NCI-H748 treated with DMSO at 0.1 percent for 48 hours (cell line): ENCODE measurements at regions not wholly inside any gene's neighbourhood (a gene's known extent, or its start where the extent isn't known, plus 50 kb on each side); places are given as distances from the start of the nearest gene placed in this dataset.

Experiments
- DNase-seq: peaks from one replicate; lab custom pipeline; 2025; lab: John Stamatoyannopoulos, UW

GRCh38 chr5:165196961-165197360, 1691.5 kb downstream of the MAT2B start:
- no peak for DNase-seq

GRCh38 chr5:165201369-165201768, 1696.0 kb downstream of the MAT2B start:
- DNase-seq, result no peak

- DNase-seq, result no peak
Measured at GRCh38 chr5:165201771-165202518, 1696.5 kb downstream of the MAT2B start.

- DNase-seq, result no peak
Measured at GRCh38 chr5:165202519-165202910, 1697.1 kb downstream of the MAT2B start.

GRCh38 chr5:165209101-165209727, 1703.8 kb downstream of the MAT2B start:
- peak; percentile 6 for DNase-seq

- DNase-seq, result no peak
Measured at GRCh38 chr5:165224366-165225045, 1719.1 kb downstream of the MAT2B start.

GRCh38 chr5:165227515-165227914, 1722.1 kb downstream of the MAT2B start:
- no peak for DNase-seq

GRCh38 chr5:165228184-165228583, 1722.8 kb downstream of the MAT2B start:
- no peak for DNase-seq

GRCh38 chr5:165231821-165232508, 1726.5 kb downstream of the MAT2B start:
- DNase-seq, result no peak

GRCh38 chr5:165232509-165233028, 1727.2 kb downstream of the MAT2B start:
- DNase-seq, result no peak

GRCh38 chr5:165241811-165242210, 1736.4 kb downstream of the MAT2B start:
- no peak for DNase-seq

GRCh38 chr5:165242646-165243045, 1737.2 kb downstream of the MAT2B start:
- no peak for DNase-seq

GRCh38 chr5:165244407-165244806, 1739.0 kb downstream of the MAT2B start:
- DNase-seq, result no peak

GRCh38 chr5:165258197-165258771, 1752.9 kb downstream of the MAT2B start:
- DNase-seq, result no peak

- no peak for DNase-seq
Measured at GRCh38 chr5:165260426-165260825, 1755.0 kb downstream of the MAT2B start.

- DNase-seq, result no peak
Measured at GRCh38 chr5:165263536-165263935, 1758.1 kb downstream of the MAT2B start.

GRCh38 chr5:165266939-165267338, 1761.5 kb downstream of the MAT2B start:
- no peak for DNase-seq

GRCh38 chr5:165272436-165272835, 1767.0 kb downstream of the MAT2B start:
- no peak for DNase-seq

- no peak for DNase-seq
Measured at GRCh38 chr5:165277661-165278060, 1772.2 kb downstream of the MAT2B start.

- no peak for DNase-seq
Measured at GRCh38 chr5:165282491-165282890, 1777.1 kb downstream of the MAT2B start.

- DNase-seq, result no peak
Measured at GRCh38 chr5:165286692-165287091, 1781.3 kb downstream of the MAT2B start.

- no peak for DNase-seq
Measured at GRCh38 chr5:165290535-165290934, 1785.1 kb downstream of the MAT2B start.
